Activated T-helper 2 cell treated with anti-CD3 and anti-CD28 coated beads, Interferon-gamma antibody, Interleukin-2, Interleukin-4, amounts not matched to agents 10 μg/mL and 5 μg/mL and 100 μg/mL, durations not matched to agents 14 hours and 24 hours and 36 hours (primary cell): ENCODE measurements at regions not wholly inside any gene's neighbourhood (a gene's known extent, or its start where the extent isn't known, plus 50 kb on each side); places are given as distances from the start of the nearest gene placed in this dataset.

ENCODE experiments used
- DNase-seq: peaks from one replicate; pipeline ENCODE4 v3.0.0; 2021; ENCODE audit warnings: low spot score
- H3K27ac Mint-ChIP-seq: one replicate; pipeline ENCODE4 v1.8.0; 2021; ENCODE audit warnings: mixed read lengths
- H3K27me3 Mint-ChIP-seq: one replicate; pipeline ENCODE4 v1.8.0; 2021; ENCODE audit warnings: low read depth, mixed read lengths
- H3K36me3 Mint-ChIP-seq: one replicate; pipeline ENCODE4 v1.8.0; 2021; ENCODE audit warnings: low read depth, mixed read lengths
- H3K4me1 Mint-ChIP-seq: one replicate; pipeline ENCODE4 v1.8.0; 2021; ENCODE audit warnings: low read depth, mixed read lengths
- H3K4me3 Mint-ChIP-seq: one replicate; pipeline ENCODE4 v1.8.0; 2021; ENCODE audit warnings: low read depth, mild to moderate bottlenecking, moderate library complexity, mixed read lengths
- H3K9me3 Mint-ChIP-seq: one replicate; pipeline ENCODE4 v1.8.0; 2021; ENCODE audit warnings: mixed read lengths
- intact Hi-C: fragments of 100-400 bp; cut with micrococcal nuclease; formaldehyde crosslinking; loops from one replicate; pipeline ENCODE4 v1.15.1; 2023

DNA sequence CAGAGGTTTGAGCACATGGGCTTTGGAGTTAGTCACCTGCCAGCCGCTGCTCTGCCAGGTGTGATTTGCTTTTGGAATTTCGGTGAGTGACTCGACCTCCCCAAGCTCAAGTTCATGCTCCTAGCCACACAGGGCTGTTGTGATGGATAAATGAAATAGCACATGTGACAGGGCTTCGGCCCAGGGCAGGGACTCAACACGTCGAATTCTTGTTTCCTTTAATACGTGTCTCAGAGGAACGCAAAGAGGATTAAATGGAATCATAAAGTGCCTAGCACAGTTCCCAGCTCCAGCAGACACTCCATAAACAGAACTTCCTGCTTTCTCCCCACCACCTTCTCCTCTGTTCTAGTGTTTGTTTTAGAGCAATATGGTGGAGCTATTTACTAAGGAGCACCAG lies 88.3 kb upstream of the CHST15 start:
- Mint-ChIP-seq H3K9me3 (no peaks in the 10 kb centered on the region), H3K27me3 (peaks cover 4% of the 10 kb centered on the region), H3K36me3 (no peaks in the 10 kb centered on the region), H3K4me3 (no peak overlapping the region), H3K4me1 (peaks cover 10% of the 10 kb centered on the region), H3K27ac (no peak overlapping the region)
- intact Hi-C loops = no loop called here
- no peak for DNase-seq

DNA sequence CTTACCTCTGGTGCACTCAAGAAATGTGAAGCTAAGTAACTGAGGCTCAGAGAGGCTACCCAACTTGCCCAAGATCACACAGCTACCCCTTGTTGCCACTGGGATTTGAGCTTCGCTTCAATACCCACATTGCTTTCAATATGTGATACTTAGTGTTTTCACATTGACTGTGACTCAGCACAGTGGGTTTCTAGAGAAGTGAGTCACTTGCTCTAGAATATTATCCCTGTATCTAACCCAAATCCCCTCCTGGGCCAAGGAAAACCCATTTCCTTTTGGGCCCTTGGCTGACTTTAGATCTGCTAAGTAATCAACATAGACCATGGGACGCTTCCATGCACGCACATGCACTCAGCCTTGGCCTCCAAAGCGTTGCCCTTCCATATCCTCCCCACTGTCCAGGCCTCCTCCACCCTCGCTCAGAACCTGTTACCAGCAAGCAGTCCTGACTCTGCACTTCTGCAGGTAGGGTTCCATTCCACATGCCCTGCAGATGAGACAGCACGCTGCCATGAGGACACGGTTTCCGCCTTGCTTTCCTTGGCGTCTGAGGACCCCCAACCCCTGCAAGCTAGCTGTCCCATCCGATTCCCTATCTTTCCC lies 87.7 kb upstream of the CHST15 start:
- peaks cover 5% of the 10 kb centered on the region for H3K27me3 Mint-ChIP-seq
- H3K4me3 Mint-ChIP-seq = no peak overlapping the region
- H3K27ac Mint-ChIP-seq = no peak overlapping the region
- intact Hi-C loops = no loop called here
- no peaks in the 10 kb centered on the region for H3K36me3 Mint-ChIP-seq
- no peaks in the 10 kb centered on the region for H3K9me3 Mint-ChIP-seq
- H3K4me1 Mint-ChIP-seq = peaks cover 10% of the 10 kb centered on the region
- DNase-seq = no peak

DNA sequence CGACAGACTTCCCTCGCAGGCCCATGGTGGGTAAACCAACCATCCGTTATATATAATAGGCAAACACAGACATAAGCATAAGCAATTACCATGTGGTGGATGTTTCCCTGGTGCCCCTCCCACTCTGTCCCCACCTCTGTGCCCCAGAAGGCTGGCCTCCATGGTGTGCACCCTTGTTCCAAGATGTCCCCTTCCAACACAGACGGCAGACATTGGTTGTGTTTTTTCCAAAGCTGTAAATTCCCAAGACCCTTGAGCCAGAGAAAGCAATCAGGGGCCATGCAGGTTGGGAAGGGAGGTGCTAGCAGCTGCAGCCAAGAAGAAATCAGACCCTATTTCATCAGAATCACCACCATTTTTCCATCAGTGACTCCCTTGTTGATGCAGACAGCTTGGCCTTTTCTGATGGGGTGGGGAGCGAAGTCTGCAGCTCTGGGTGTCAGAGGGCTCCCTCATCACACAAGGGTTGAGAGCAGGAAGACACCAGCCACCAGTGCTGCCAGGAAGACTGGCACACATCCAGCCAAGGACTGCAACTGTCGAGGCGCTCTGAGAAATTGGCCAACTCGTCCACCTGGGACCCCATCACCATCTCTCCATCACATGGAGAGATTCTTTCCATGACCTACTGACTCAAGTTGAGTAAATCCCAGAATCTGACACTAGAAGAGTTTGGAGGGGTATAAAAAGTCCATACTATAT lies 86.8 kb upstream of the CHST15 start:
- Mint-ChIP-seq H3K36me3 (no peaks in the 10 kb centered on the region), H3K4me3 (no peak overlapping the region), H3K4me1 (peaks cover 13% of the 10 kb centered on the region), H3K27me3 (peaks cover 5% of the 10 kb centered on the region), H3K9me3 (no peaks in the 10 kb centered on the region), H3K27ac (no peak overlapping the region)
- intact Hi-C loops = no loop called here
- no peak for DNase-seq

GRCh38 chr10:124179308-124180043 lies 86.1 kb upstream of the CHST15 start:
- Mint-ChIP-seq H3K27me3 (peaks cover 5% of the 10 kb centered on the region), H3K4me3 (no peak overlapping the region), H3K9me3 (no peaks in the 10 kb centered on the region), H3K36me3 (no peaks in the 10 kb centered on the region), H3K27ac (no peak overlapping the region), H3K4me1 (peaks cover 13% of the 10 kb centered on the region)
- intact Hi-C loops = no loop called here
- DNase-seq = no peak

- intact Hi-C loops = no loop called here
Observed at GRCh38 chr10:124177180-124177518, 83.8 kb upstream of the CHST15 start.

DNA sequence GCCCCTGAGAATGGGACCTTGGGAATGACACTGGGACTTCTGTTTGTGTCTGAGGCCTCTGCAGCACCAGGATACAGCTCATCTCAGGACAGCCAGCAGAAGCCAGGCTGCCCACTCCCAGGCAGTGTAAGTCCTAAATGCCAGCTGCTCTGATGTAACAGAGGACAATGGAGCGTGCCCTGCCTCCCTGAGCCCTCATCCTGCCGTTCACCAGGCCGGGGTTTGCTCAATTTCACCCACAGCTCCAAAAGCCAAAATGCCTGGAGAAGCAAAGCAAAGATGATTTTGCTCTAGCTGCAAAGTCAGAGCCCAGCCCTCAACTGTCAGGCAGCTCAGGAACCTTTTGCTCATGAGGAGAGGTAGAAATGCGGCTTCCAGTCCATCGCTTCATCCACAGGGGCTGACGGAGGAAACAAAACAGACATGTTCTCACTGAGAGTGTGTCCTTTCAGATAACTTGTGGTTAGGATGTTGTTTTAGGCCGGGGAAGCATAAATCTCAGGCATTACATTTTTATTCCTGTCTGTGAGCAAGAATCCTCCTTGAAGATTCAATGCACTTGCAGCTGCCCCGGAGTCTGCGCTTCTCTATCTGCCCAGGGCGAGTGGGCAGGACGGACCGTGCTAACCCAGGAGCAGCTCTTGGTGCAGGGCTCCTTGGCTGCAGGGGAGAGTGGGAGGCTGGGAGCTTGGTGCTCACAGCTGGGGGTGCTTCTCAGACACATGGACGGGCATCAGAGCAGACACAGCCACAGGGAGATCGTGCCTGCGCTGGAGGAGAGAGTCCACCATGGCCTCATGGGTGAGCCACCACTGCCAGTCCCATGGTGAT lies 83.2 kb upstream of the CHST15 start:
- DNase-seq = no peak
- intact Hi-C loops = no loop called here
- Mint-ChIP-seq H3K9me3 (no peaks in the 10 kb centered on the region), H3K4me3 (no peak overlapping the region), H3K36me3 (no peaks in the 10 kb centered on the region), H3K4me1 (peaks cover 13% of the 10 kb centered on the region), H3K27ac (no peak overlapping the region), H3K27me3 (peaks cover 5% of the 10 kb centered on the region)

More at GRCh38 chr10:124177180-124177518, 83.8 kb upstream of the CHST15 start:
- H3K9me3 Mint-ChIP-seq = no peaks in the 10 kb centered on the region
- H3K27ac Mint-ChIP-seq = no peak overlapping the region
- H3K36me3 Mint-ChIP-seq = no peaks in the 10 kb centered on the region
- no peak for DNase-seq
- peaks cover 13% of the 10 kb centered on the region for H3K4me1 Mint-ChIP-seq
- peaks cover 5% of the 10 kb centered on the region for H3K27me3 Mint-ChIP-seq
- H3K4me3 Mint-ChIP-seq = no peak overlapping the region

DNA sequence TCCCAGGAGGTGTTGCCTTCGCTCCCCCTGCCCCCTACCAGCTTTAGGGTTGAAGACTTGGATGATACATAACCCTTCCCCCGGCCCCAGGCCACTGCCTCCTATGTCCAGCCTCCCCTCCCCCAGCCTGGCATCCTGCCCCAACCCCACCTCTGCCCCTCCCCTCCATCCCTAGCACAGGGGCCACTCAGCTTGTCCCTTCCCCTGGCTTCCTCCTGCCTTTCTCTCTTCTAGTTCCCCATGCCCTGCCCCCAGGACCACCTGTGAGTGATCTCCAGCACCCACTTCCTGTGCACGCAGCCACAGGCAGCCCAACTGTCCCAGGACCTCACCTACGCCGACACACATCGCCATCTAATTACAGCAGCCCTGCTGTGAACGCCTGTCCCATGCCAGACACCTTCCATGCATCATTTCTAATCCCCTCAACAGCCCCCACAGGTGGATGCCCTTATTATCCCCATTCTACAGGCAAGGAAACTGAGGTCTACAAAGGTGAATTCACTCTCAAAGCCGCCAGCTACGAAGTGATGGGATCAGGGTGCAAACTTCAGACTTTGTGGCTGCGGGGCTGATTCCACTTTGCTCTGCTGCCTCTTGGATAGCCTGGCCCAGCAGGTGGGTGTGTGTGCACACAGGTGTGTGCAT lies 82.4 kb upstream of the CHST15 start:
- H3K9me3 Mint-ChIP-seq = no peaks in the 10 kb centered on the region
- no peak for DNase-seq
- intact Hi-C loops = no loop called here
- H3K27me3 Mint-ChIP-seq = peaks cover 5% of the 10 kb centered on the region
- no peak overlapping the region for H3K27ac Mint-ChIP-seq
- peaks cover 8% of the 10 kb centered on the region for H3K4me1 Mint-ChIP-seq
- H3K4me3 Mint-ChIP-seq = no peak overlapping the region
- no peaks in the 10 kb centered on the region for H3K36me3 Mint-ChIP-seq

- no peak for DNase-seq
- H3K36me3 Mint-ChIP-seq = no peaks in the 10 kb centered on the region
- H3K4me3 Mint-ChIP-seq = no peak overlapping the region
- intact Hi-C loops = no loop called here
- peaks cover 4% of the 10 kb centered on the region for H3K4me1 Mint-ChIP-seq
- H3K27ac Mint-ChIP-seq = no peak overlapping the region
- peaks cover 5% of the 10 kb centered on the region for H3K27me3 Mint-ChIP-seq
- H3K9me3 Mint-ChIP-seq = no peaks in the 10 kb centered on the region
Observed at GRCh38 chr10:124174673-124175645, 81.6 kb upstream of the CHST15 start.

- H3K36me3 Mint-ChIP-seq = no peaks in the 10 kb centered on the region
- no peak for DNase-seq
- no peak overlapping the region for H3K27ac Mint-ChIP-seq
- intact Hi-C loops = no loop called here
- H3K4me1 Mint-ChIP-seq = peaks cover 4% of the 10 kb centered on the region
- H3K9me3 Mint-ChIP-seq = no peaks in the 10 kb centered on the region
- peaks cover 5% of the 10 kb centered on the region for H3K27me3 Mint-ChIP-seq
- H3K4me3 Mint-ChIP-seq = no peak overlapping the region
Observed at GRCh38 chr10:124174071-124174566, 80.7 kb upstream of the CHST15 start.

- H3K36me3 Mint-ChIP-seq = no peaks in the 10 kb centered on the region
- DNase-seq = no peak
- no peak overlapping the region for H3K27ac Mint-ChIP-seq
- peaks cover 3% of the 10 kb centered on the region for H3K4me1 Mint-ChIP-seq
- H3K9me3 Mint-ChIP-seq = no peaks in the 10 kb centered on the region
- intact Hi-C loops = no loop called here
- H3K4me3 Mint-ChIP-seq = no peak overlapping the region
- H3K27me3 Mint-ChIP-seq = peaks cover 5% of the 10 kb centered on the region
Observed at GRCh38 chr10:124173298-124173900, 80.0 kb upstream of the CHST15 start.

DNA sequence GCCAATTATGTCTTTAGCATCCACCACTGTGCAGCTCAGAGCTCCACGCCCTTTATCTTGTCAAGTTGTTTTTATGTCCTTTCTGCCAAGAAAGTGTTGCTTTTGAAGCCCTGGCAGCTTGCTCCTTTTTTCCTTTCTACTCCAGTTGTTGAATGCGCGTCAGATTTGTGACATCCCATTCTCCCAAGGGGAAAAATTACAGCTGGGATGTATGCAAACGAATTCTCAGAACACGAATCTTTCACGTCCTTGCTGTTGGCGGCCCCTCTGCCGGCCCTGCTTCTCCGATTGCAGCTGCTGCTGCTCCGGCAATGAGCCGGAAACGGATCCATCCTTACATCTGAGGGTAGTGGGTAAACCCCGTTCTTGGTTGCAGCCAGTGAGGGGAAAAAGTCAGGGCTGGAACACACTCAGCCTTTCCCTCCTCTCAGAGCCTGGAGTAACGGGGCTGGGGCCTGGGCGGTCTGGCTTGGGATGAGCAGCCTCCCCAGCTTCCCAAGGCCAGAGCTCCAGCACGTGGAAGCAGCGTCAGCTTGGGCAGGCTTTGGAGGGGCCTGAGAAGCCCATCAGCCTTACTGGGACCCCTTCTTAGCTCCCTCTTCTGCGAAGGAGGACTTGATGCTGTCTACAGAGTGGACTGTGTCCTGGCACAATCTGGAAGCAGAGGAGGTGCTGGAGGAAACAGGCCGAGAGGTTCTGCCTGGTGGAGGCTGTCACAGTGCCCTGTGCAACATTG lies 79.0 kb upstream of the CHST15 start:
- DNase-seq = no peak
- H3K27me3 Mint-ChIP-seq = peaks cover 3% of the 10 kb centered on the region
- H3K27ac Mint-ChIP-seq = no peak overlapping the region
- no peak overlapping the region for H3K4me3 Mint-ChIP-seq
- H3K4me1 Mint-ChIP-seq = peaks cover 3% of the 10 kb centered on the region
- intact Hi-C loops = no loop called here
- no peaks in the 10 kb centered on the region for H3K36me3 Mint-ChIP-seq
- H3K9me3 Mint-ChIP-seq = no peaks in the 10 kb centered on the region
